H1 (cell line): ENCODE measurements at regions not wholly inside any gene's neighbourhood (a gene's known extent, or its start where the extent isn't known, plus 50 kb on each side); places are given as distances from the start of the nearest gene placed in this dataset.

Source experiments
- CTCF ChIA-PET: fragments of 300-600 bp; sonication (Branson Sonifier 250); formaldehyde crosslinking; loops from one replicate; lab custom pipeline; 2021; ENCODE audit not compliant: partially characterized antibody; lab: Charles Lee
- POLR2A ChIA-PET: fragments of 300-600 bp; sonication (Branson Sonifier 250); formaldehyde crosslinking; loops from one replicate; lab custom pipeline; 2021; ENCODE audit warnings: inconsistent platforms; ENCODE audit not compliant: partially characterized antibody; lab: Charles Lee
- DNase-seq, 2 experiments: peaks; one replicate each; pipeline versions ENCODE4 v3.0.0 to v3.0.0-alpha.2; 2010 to 2022; ENCODE audit warnings: low spot score in 2 of 2, low read depth in 1 of 2, mixed read lengths in 1 of 2
- FAIRE-seq: peaks from 2 replicates; lab custom pipeline; 2011; peaks lifted over from hg19 to GRCh38; lab: Jason Lieb, UNC
- H2AFZ ChIP-seq: 2 replicates; pipeline ENCODE4 v1.8.1; 2012; ENCODE audit warnings: low read length, inconsistent platforms
- H2AK5ac ChIP-seq: 2 replicates; pipeline ENCODE4 v1.6.1; 2013; ENCODE audit warnings: low read depth, low read length
- H2BK120ac ChIP-seq: replicated peaks from 2 replicates; pipeline ENCODE3; 2013; ENCODE audit warnings: low read depth, low read length, inconsistent platforms
- H2BK12ac ChIP-seq: 2 replicates; pipeline ENCODE4 v1.6.1; 2013; ENCODE audit warnings: low read depth, low read length
- H2BK15ac ChIP-seq: 2 replicates; pipeline ENCODE4 v1.6.1; 2013; ENCODE audit warnings: low read length
- H2BK20ac ChIP-seq: 2 replicates; pipeline ENCODE4 v1.6.1; 2013; ENCODE audit warnings: low read length
- H2BK5ac ChIP-seq: 2 replicates; pipeline ENCODE4 v1.6.1; 2013; ENCODE audit warnings: low read depth, low read length
- H3K14ac ChIP-seq: 2 replicates; pipeline ENCODE4 v1.6.1; 2013; ENCODE audit warnings: inconsistent platforms; ENCODE audit not compliant: insufficient read length
- H3K18ac ChIP-seq: 2 replicates; pipeline ENCODE4 v1.6.1; 2013; ENCODE audit warnings: low read length; ENCODE audit errors: extremely low read depth
- H3K23ac ChIP-seq: 2 replicates; pipeline ENCODE4 v1.6.1; 2013; ENCODE audit warnings: inconsistent platforms; ENCODE audit not compliant: insufficient read length
- H3K23me2 ChIP-seq: 2 replicates; pipeline ENCODE4 v1.6.1; 2013; ENCODE audit warnings: low read depth, low read length
- H3K27ac ChIP-seq: 2 replicates; pipeline ENCODE4 v1.6.1; 2011; ENCODE audit warnings: low read depth, low read length, inconsistent platforms
- H3K27me3 ChIP-seq, 4 experiments: replicated peaks in 1 of 4; 1 replicate in 1 of 4; 2 replicates in 3 of 4; pipeline versions ENCODE4 v1.6.1 to v1.8.1; 2011 to 2013; ENCODE audit warnings: low read length in 3 of 4, mild to moderate bottlenecking in 3 of 4, inconsistent platforms in 2 of 4, mixed read lengths in 2 of 4, moderate library complexity in 1 of 4; ENCODE audit not compliant: control insufficient read depth in 3 of 4, insufficient read depth in 3 of 4; ENCODE audit errors: extremely low read depth in 1 of 4
- H3K36me3 ChIP-seq, 4 experiments: 2 replicates each; pipeline versions ENCODE4 v1.6.1 to v1.8.1; 2011 to 2013; ENCODE audit warnings: mild to moderate bottlenecking in 4 of 4, low read length in 3 of 4, moderate library complexity in 2 of 4, control low read depth in 1 of 4, inconsistent platforms in 1 of 4; ENCODE audit not compliant: insufficient read depth in 4 of 4, control insufficient read depth in 2 of 4
- H3K4ac ChIP-seq: replicated peaks from 2 replicates; pipeline ENCODE3; 2013; ENCODE audit warnings: low read length, low read depth, mixed read lengths, inconsistent platforms; ENCODE audit not compliant: insufficient read length
- H3K4me1 ChIP-seq, 4 experiments: replicated peaks in 1 of 4; 1 replicate in 1 of 4; 2 replicates in 3 of 4; pipeline versions ENCODE4 v1.6.1 to v1.8.1; 2011 to 2013; ENCODE audit warnings: low read length in 3 of 4, inconsistent platforms in 2 of 4, mixed read lengths in 1 of 4; ENCODE audit not compliant: insufficient read depth in 4 of 4, control insufficient read depth in 3 of 4
- H3K4me2 ChIP-seq, 2 experiments: 2 replicates each; pipeline versions ENCODE4 v1.6.1 to v1.8.1; 2011 to 2013; ENCODE audit warnings: low read depth in 2 of 2, low read length in 2 of 2, control low read depth in 1 of 2, inconsistent platforms in 1 of 2, mild to moderate bottlenecking in 1 of 2; ENCODE audit not compliant: insufficient read depth in 1 of 2
- H3K4me3 ChIP-seq, 4 experiments: fragments of 200-600, 300-600 bp in 1 of 4; sonication (generic), shearing (Covaris generic), sonication (Bioruptor Twin) in 1 of 4; 2 replicates each; pipeline versions ENCODE4 v1.5.1 to v1.8.1; 2011 to 2016; ENCODE audit warnings: low read length in 4 of 4, low read depth in 3 of 4, control low read depth in 2 of 4, inconsistent platforms in 2 of 4, mild to moderate bottlenecking in 2 of 4, mixed read lengths in 1 of 4, moderate library complexity in 1 of 4; ENCODE audit not compliant: insufficient read depth in 2 of 4; ENCODE audit errors: extremely low read depth in 1 of 4
- H3K56ac ChIP-seq: replicated peaks from 2 replicates; pipeline ENCODE3; 2013; ENCODE audit warnings: low read depth, mild to moderate bottlenecking, mixed read lengths, low read length, inconsistent platforms; ENCODE audit not compliant: insufficient read length
- H3K79me1 ChIP-seq: 2 replicates; pipeline ENCODE4 v1.6.1; 2013; ENCODE audit warnings: low read depth, low read length, control low read depth
- H3K79me2 ChIP-seq, 2 experiments: 2 replicates each; pipeline versions ENCODE4 v1.6.1 to v1.8.1; 2012 to 2013; ENCODE audit warnings: low read length in 2 of 2, mild to moderate bottlenecking in 2 of 2, inconsistent platforms in 1 of 2; ENCODE audit not compliant: insufficient read depth in 2 of 2, control insufficient read depth in 1 of 2
- H3K9ac ChIP-seq, 4 experiments: replicated peaks in 1 of 4; 1 replicate in 1 of 4; 2 replicates in 3 of 4; pipeline versions ENCODE4 v1.6.1 to v1.8.1; 2011 to 2013; ENCODE audit warnings: low read depth in 3 of 4, low read length in 3 of 4, control low read depth in 2 of 4, mild to moderate bottlenecking in 2 of 4, moderate library complexity in 2 of 4, inconsistent platforms in 1 of 4; ENCODE audit errors: extremely low read depth in 1 of 4
- H3K9me3 ChIP-seq, 2 experiments: 2 replicates each; pipeline versions ENCODE4 v1.6.1 to v1.8.1; 2012 to 2013; ENCODE audit warnings: mild to moderate bottlenecking in 2 of 2, moderate library complexity in 2 of 2, control low read depth in 1 of 2, inconsistent platforms in 1 of 2, low read depth in 1 of 2, low read length in 1 of 2, mixed read lengths in 1 of 2; ENCODE audit not compliant: insufficient read depth in 2 of 2
- H4K20me1 ChIP-seq, 2 experiments: replicated peaks in 1 of 2; 2 replicates each; pipeline versions ENCODE3 to v1.8.1; 2011 to 2013; ENCODE audit warnings: inconsistent platforms in 2 of 2, low read length in 2 of 2, mild to moderate bottlenecking in 1 of 2; ENCODE audit not compliant: insufficient read depth in 2 of 2, control insufficient read depth in 1 of 2
- H4K5ac ChIP-seq: 2 replicates; pipeline ENCODE4 v1.6.1; 2013; ENCODE audit warnings: low read length, low read depth, mixed read lengths, inconsistent platforms; ENCODE audit not compliant: insufficient read length
- H4K8ac ChIP-seq: 2 replicates; pipeline ENCODE4 v1.8.0; 2013; ENCODE audit warnings: mild to moderate bottlenecking, moderate library complexity, low read length, inconsistent platforms; ENCODE audit not compliant: insufficient read depth; ENCODE audit errors: extremely low read depth
- H4K91ac ChIP-seq: replicated peaks from 2 replicates; pipeline ENCODE3; 2013; ENCODE audit warnings: low read length, mixed read lengths, inconsistent platforms; ENCODE audit not compliant: insufficient read length
- GABPA ChIP-seq: IDR thresholded peaks from 2 replicates; pipeline ENCODE4 v1.6.1; 2011; ENCODE audit warnings: mild to moderate bottlenecking, low read length, moderate library complexity, borderline replicate concordance; ENCODE audit not compliant: insufficient read depth
- SP4 ChIP-seq: IDR thresholded peaks from 2 replicates; pipeline ENCODE4 v1.6.1; 2012; ENCODE audit warnings: low read length, inconsistent platforms
- WGBS, 2 experiments: shearing (Covaris generic) in 1 of 2; methylation state at CpG; one replicate each; pipeline versions ENCODE4 v1.1.6 to v1.1.7; 2013 to 2015; ENCODE audit warnings: low lambda C conversion rate in 2 of 2, mixed read lengths in 2 of 2, inconsistent platforms in 1 of 2, low coverage in 1 of 2, missing lambda C conversion rate in 1 of 2; ENCODE audit not compliant: insufficient replicate concordance in 2 of 2, insufficient coverage in 1 of 2, insufficient read length in 1 of 2; ENCODE audit errors: extremely low coverage in 1 of 2, missing lambda C conversion rate in 1 of 2; 5-methylcytosine and 5-hydroxymethylcytosine counted together

DNA sequence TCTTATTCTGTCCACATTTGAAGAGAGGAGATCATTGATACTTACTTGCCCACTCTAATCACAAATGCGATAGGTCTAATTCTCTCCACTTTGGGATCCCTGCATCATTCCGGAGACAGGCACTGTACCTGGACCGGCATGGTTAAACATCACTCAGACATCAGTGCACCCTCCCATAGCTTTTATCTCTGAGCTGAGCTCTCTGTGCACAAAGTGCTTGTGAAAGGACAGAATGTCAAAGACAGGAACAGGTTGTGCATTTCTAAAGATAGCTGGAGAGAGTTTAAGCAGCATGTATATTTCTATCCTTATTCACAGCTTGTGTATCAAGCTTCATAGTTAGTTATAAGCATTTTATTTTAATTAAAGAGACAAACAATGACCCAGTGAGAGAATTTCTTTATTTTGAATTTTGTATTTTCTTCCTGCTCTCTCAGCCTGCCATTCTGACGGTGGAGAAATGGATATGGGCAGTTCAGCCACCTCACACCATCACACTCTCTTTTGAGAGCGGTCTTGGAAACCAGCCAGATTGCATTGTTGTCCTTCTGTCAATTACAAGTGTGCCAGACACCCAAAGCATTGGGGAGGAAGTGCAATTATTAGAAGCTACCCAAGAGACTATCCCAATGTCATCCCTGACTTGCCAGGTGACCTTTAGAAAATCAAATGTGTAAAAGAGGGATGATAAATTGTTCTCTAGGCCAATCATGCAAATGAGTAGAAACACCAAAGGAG, 65.2 kb upstream of the CHL1 start:
- Histone ChIP-seq H3K4me1 (peaks cover 0 to 4% (median 0%) of the 10 kb centered on the region in 4 experiments; a peak in 2 of 7 replicates), H4K91ac (no peak overlapping the region), H3K4ac (no peak overlapping the region), H2AK5ac (no peak overlapping the region), H2AFZ (no peak overlapping the region), H3K14ac (no peak overlapping the region), H3K23ac (no peak overlapping the region), H3K4me3 (no peak overlapping the region), H3K79me2 (no peaks in the 10 kb centered on the region), H3K18ac (no peak overlapping the region), H3K9me3 (no peaks in the 10 kb centered on the region), H2BK15ac (no peak overlapping the region), H3K79me1 (no peaks in the 10 kb centered on the region), H2BK120ac (no peak overlapping the region), H3K27ac (no peak overlapping the region), H4K5ac (no peak overlapping the region), H3K4me2 (no peak overlapping the region), H3K56ac (no peak overlapping the region), H3K27me3 (no peaks in the 10 kb centered on the region), H4K8ac (no peak overlapping the region), H2BK12ac (no peak overlapping the region), H4K20me1 (no peaks in the 10 kb centered on the region), H3K23me2 (no peaks in the 10 kb centered on the region), H2BK5ac (no peak overlapping the region), H3K9ac (no peak overlapping the region), H2BK20ac (no peak overlapping the region), H3K36me3 (no peaks in the 10 kb centered on the region)
- FAIRE-seq (no peak), DNase-seq (no peak)
- TF ChIP-seq SP4: no peak
- no peak for TF ChIP-seq GABPA
- 90% methylated on average over 5 of the region's 5 CpGs; no CpG with 5 or more reads in 1 of the 2 experiments for WGBS, 2 experiments
- CTCF ChIA-PET: no interaction called here
- POLR2A ChIA-PET: no interaction called here
